GM12891 (cell line): ENCODE measurements at regions not wholly inside any gene's neighbourhood (a gene's known extent, or its start where the extent isn't known, plus 50 kb on each side); places are given as distances from the start of the nearest gene placed in this dataset.
"Not testable (repeated sequence)": the region's sequence is repeated elsewhere in the genome, so short reads cannot be mapped to it uniquely, and the experiment has no call there.

Source experiments
- DNase-seq: peaks from one replicate; pipeline ENCODE4 v3.0.0; 2011; ENCODE audit warnings: low spot score; ENCODE audit not compliant: insufficient read length
- FAIRE-seq: peaks from 2 replicates; lab custom pipeline; 2011; peaks lifted over from hg19 to GRCh38; lab: Jason Lieb, UNC
- PAX5 ChIP-seq: IDR thresholded peaks from 2 replicates; pipeline ENCODE4 v1.6.1; 2011; ENCODE audit warnings: low read length, moderate library complexity, mild to moderate bottlenecking; ENCODE audit not compliant: insufficient read depth, severe bottlenecking
- POLR2A ChIP-seq: IDR thresholded peaks from 2 replicates; pipeline ENCODE4 v1.6.1; 2011; ENCODE audit warnings: low read depth, low read length, control low read depth
- POLR2AphosphoS5 ChIP-seq: IDR thresholded peaks from 2 replicates; pipeline ENCODE4 v1.6.1; 2011; ENCODE audit warnings: low read depth, low read length, control low read depth
- POU2F2 ChIP-seq: IDR thresholded peaks from 2 replicates; pipeline ENCODE4 v1.6.1; 2011; ENCODE audit warnings: low read depth, mild to moderate bottlenecking, control low read depth, low read length, moderate library complexity
- SPI1 ChIP-seq: IDR thresholded peaks from 2 replicates; pipeline ENCODE4 v1.6.1; 2011; ENCODE audit warnings: low read depth, low read length, control low read depth
- TAF1 ChIP-seq: IDR thresholded peaks from 2 replicates; pipeline ENCODE4 v1.6.1; 2011; ENCODE audit warnings: low read depth, low read length, control low read depth

GRCh38 chr10:78465431-78465830 is 431.8 kb downstream of the RPS24 start:
- DNase-seq = no peak
- no peak for FAIRE-seq
- TF ChIP-seq PAX5 = no peak
- TF ChIP-seq POU2F2 = no peak
- no peak for TF ChIP-seq SPI1
- TF ChIP-seq TAF1 = no peak

GRCh38 chr10:78467496-78468106 is 433.9 kb downstream of the RPS24 start:
- FAIRE-seq (no peak), DNase-seq (no peak)
- no peak for TF ChIP-seq POU2F2
- TF ChIP-seq TAF1 = no peak
- no peak for TF ChIP-seq PAX5
- TF ChIP-seq POLR2AphosphoS5 = no peak
- no peak for TF ChIP-seq SPI1
- no peak for TF ChIP-seq POLR2A

GRCh38 chr10:78468731-78469130 is 435.1 kb downstream of the RPS24 start:
- DNase-seq, FAIRE-seq: not testable (repeated sequence)

- DNase-seq = no peak
Measured at GRCh38 chr10:78470267-78471103, 436.8 kb downstream of the RPS24 start.

GRCh38 chr10:78471326-78471722 is 437.7 kb downstream of the RPS24 start:
- FAIRE-seq (no peak), DNase-seq (no peak)
- TF ChIP-seq PAX5 = no peak
- TF ChIP-seq POLR2AphosphoS5 = no peak

More at GRCh38 chr10:78470267-78471103, 436.8 kb downstream of the RPS24 start:
- TF ChIP-seq POU2F2 = no peak
- FAIRE-seq = no peak

GRCh38 chr10:78471723-78472550 is 438.3 kb downstream of the RPS24 start:
- TF ChIP-seq PAX5 = no peak
- TF ChIP-seq POLR2A = no peak
- no peak for TF ChIP-seq POLR2AphosphoS5
- no peak for TF ChIP-seq POU2F2
- no peak for TF ChIP-seq TAF1
- no peak for TF ChIP-seq SPI1
- DNase-seq (no peak), FAIRE-seq (no peak)

- DNase-seq (no peak), FAIRE-seq (no peak)
- no peak for TF ChIP-seq TAF1
- no peak for TF ChIP-seq POLR2A
- no peak for TF ChIP-seq PAX5
- TF ChIP-seq POLR2AphosphoS5 = no peak
- no peak for TF ChIP-seq POU2F2
- TF ChIP-seq SPI1 = no peak
Measured at GRCh38 chr10:78472551-78472890, 438.9 kb downstream of the RPS24 start.

- no peak for FAIRE-seq
Measured at GRCh38 chr10:78473006-78473405, 439.3 kb downstream of the RPS24 start.

GRCh38 chr10:78474743-78475142 is 441.1 kb downstream of the RPS24 start:
- DNase-seq (no peak), FAIRE-seq (no peak)
- TF ChIP-seq POLR2A (no peak), PAX5 (no peak), POU2F2 (no peak), POLR2AphosphoS5 (no peak), TAF1 (no peak), SPI1 (no peak)

More at GRCh38 chr10:78473006-78473405, 439.3 kb downstream of the RPS24 start:
- TF ChIP-seq POLR2AphosphoS5 (no peak), TAF1 (no peak), SPI1 (no peak), PAX5 (no peak), POLR2A (no peak), POU2F2 (no peak)
- DNase-seq = no peak

GRCh38 chr10:78475437-78475836 is 441.8 kb downstream of the RPS24 start:
- DNase-seq (no peak), FAIRE-seq (no peak)
- TF ChIP-seq POU2F2 (no peak), POLR2AphosphoS5 (no peak), SPI1 (no peak), PAX5 (no peak), POLR2A (no peak), TAF1 (no peak)
